ENCODE measurements at regions not wholly inside any gene's neighbourhood (a gene's known extent, or its start where the extent isn't known, plus 50 kb on each side); places are given as distances from the start of the nearest gene placed in this dataset.

DNA sequence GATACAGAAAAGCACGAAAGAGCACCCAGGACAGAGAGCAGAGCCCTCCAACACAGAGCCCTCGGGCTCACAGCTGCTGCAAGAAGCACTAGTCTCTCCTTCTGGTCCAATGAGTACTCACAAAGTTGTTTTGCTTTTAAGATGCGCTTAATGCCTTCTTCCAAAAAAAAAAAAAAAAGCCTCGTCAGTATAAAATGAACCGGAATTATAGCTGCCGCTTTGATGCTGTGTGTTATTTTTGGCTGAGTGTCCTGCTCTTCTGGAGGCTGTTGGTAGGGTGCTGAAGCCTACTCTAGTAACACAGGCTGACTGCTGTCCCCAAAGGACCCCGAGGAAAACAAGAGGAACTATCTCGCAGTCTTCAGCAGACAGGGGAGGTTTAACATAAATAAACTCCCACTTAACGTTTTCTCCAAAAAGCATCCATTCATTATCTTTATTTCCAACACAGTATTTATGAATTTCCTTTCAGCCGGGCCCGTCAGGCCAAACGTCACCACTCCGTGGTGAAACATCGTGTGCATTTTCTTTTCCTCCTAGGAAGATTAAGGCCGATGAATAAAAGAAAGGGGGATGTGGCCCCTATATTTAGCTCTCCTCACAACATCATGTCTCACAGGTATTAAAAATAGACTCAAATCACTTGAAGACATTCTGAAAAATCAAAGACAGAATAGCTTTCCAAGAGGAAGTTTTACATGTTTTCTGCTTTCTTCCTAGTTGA, 213.7 kb upstream of the PPARGC1A start:
- peak; percentile 70 for DNase-seq (ENCODE audit: low read depth, low spot score)
- no peak overlapping the region for H3K4me3 ChIP-seq (ENCODE audit: low read depth, low read length)
- TF ChIP-seq, protein P1, sequence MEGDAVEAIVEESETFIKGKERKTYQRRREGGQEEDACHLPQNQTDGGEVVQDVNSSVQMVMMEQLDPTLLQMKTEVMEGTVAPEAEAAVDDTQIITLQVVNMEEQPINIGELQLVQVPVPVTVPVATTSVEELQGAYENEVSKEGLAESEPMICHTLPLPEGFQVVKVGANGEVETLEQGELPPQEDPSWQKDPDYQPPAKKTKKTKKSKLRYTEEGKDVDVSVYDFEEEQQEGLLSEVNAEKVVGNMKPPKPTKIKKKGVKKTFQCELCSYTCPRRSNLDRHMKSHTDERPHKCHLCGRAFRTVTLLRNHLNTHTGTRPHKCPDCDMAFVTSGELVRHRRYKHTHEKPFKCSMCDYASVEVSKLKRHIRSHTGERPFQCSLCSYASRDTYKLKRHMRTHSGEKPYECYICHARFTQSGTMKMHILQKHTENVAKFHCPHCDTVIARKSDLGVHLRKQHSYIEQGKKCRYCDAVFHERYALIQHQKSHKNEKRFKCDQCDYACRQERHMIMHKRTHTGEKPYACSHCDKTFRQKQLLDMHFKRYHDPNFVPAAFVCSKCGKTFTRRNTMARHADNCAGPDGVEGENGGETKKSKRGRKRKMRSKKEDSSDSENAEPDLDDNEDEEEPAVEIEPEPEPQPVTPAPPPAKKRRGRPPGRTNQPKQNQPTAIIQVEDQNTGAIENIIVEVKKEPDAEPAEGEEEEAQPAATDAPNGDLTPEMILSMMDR (IDR thresholded peaks at IDR 0.05; ENCODE audit: low read depth, low read length) = no peak
- in situ Hi-C loops (cut with HindIII; ENCODE audit: low sequenced_read_pairs) = no loop called here

DNA sequence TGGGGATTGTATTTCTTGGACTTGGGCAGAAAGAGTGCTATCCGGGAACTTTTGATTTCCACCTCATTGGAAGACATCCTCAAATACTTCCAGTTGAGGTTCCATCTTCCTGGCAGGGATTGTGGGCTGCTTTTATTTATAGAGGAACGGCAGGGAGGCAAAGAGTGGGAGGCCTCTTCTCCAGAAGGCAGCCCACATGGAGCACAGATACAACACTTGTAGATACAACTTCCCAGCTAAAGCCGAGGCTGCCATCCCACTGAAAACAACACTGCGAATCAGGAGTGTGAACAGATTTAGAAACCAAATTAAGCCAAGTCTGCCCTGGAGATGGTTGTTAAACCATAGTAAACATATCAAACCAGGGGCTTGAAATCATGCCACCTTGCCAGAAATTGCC, 212.8 kb upstream of the PPARGC1A start:
- no peak for DNase-seq (ENCODE audit: low read depth, low spot score)
- TF ChIP-seq, protein P1 (IDR thresholded peaks at IDR 0.05; ENCODE audit: low read depth, low read length) = no peak
- no peak overlapping the region for H3K4me3 ChIP-seq (ENCODE audit: low read depth, low read length)
- in situ Hi-C loops (cut with HindIII; ENCODE audit: low sequenced_read_pairs) = no loop called here

DNA sequence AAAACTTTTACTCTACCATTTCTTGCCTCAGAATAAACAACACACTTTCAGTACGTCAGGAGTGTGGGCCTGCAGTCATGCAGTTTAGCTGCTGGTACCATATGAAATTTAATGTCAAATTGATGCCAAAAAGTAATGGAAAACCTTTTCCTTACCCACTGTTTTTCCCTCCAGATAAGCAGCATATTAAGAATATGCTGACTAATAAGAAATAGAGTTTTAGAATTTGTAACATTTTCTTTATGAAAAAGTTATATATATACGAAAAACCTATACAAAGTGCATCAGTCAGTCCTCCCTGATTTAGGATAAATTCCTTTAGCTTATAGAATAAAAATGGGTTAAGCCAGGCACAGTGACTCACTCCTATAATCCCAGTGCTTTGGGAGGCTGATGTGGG, 206.8 kb upstream of the PPARGC1A start:
- TF ChIP-seq, protein P1 (IDR thresholded peaks at IDR 0.05; ENCODE audit: low read depth, low read length) = no peak
- in situ Hi-C loops (cut with HindIII; ENCODE audit: low sequenced_read_pairs) = no loop called here
- no peak for DNase-seq (ENCODE audit: low read depth, low spot score)
- no peak overlapping the region for H3K4me3 ChIP-seq (ENCODE audit: low read depth, low read length)

DNA sequence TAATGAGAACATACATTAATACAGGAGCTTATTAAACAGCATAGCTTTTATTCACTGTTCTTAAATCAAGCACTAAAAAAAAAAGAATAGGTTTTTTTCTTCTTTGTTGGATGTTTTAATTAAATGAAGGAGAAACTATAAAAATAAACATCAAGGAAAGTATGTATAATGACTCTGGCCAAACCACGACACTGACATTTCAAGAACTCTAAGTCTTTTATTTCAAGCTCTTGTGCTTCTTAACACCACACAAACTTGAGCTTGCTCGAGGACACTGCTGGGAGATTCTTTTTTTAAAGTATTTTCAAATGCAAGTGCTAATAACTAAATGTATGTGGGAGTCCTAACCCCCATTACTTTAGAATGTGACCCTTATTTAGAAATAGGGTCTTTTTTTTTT, 204.9 kb upstream of the PPARGC1A start:
- H3K4me3 ChIP-seq (ENCODE audit: low read depth, low read length) = no peak overlapping the region
- DNase-seq (ENCODE audit: low read depth, low spot score) = peak; percentile 41
- TF ChIP-seq, protein P1 (IDR thresholded peaks at IDR 0.05; ENCODE audit: low read depth, low read length) = no peak
- in situ Hi-C loops (cut with HindIII; ENCODE audit: low sequenced_read_pairs) = no loop called here

DNA sequence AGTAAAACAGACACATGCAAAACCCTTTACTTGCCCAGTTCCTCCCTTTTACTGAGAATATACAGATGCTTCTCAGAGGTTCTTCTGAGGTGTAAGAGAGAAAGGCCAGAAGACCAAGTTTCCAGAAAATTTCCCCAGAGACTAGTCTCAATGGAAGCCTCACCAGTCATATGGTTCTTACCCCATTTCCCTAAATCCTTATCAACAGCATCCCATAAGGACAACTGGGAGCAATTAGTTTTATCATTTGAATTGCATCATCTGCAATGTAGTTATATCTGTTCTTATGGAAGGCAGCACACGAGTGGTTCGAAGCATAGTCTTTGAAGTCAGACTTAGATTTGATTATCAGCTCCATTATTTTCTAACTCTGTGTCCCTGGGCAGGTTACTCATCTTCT, 203.6 kb upstream of the PPARGC1A start:
- no peak for DNase-seq (ENCODE audit: low read depth, low spot score)
- H3K4me3 ChIP-seq (ENCODE audit: low read depth, low read length) = no peak overlapping the region
- in situ Hi-C loops (cut with HindIII; ENCODE audit: low sequenced_read_pairs) = no loop called here
- TF ChIP-seq, protein P1 (IDR thresholded peaks at IDR 0.05; ENCODE audit: low read depth, low read length) = no peak

DNA sequence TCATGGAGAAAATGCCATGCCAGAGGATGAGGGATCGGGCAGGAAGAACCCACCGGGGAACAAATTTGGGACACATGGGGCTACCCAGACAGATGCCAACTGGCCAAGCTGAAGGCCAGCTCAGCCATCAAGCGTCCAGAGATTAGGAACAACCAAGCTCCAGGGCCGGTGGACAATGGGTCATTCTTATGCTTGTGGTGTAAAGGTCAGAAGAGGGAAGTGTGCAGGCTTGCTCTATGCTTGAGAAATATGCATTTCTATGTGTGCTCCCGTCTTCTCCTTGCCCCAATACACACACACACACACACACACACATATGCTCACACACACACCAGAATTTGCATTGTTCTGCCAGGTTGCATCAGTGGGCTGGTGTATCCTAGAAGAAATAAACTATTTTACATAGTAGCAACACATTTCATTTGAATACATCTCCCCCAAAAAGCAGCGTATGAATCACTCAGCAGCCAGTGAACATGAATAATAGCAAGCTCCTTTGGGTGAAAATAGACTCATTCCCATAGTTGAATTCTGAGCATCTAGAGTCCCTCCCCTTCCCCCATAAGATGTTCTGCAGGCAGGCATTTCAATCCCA, 201.9 kb upstream of the PPARGC1A start:
- DNase-seq (ENCODE audit: low read depth, low spot score) = no peak
- in situ Hi-C loops (cut with HindIII; ENCODE audit: low sequenced_read_pairs) = no loop called here
- H3K4me3 ChIP-seq (ENCODE audit: low read depth, low read length) = no peak overlapping the region
- TF ChIP-seq, protein P1 (IDR thresholded peaks at IDR 0.05; ENCODE audit: low read depth, low read length) = no peak
